ENCODE measurements at regions not wholly inside any gene's neighbourhood (a gene's known extent, or its start where the extent isn't known, plus 50 kb on each side); places are given as distances from the start of the nearest gene placed in this dataset.

DNA sequence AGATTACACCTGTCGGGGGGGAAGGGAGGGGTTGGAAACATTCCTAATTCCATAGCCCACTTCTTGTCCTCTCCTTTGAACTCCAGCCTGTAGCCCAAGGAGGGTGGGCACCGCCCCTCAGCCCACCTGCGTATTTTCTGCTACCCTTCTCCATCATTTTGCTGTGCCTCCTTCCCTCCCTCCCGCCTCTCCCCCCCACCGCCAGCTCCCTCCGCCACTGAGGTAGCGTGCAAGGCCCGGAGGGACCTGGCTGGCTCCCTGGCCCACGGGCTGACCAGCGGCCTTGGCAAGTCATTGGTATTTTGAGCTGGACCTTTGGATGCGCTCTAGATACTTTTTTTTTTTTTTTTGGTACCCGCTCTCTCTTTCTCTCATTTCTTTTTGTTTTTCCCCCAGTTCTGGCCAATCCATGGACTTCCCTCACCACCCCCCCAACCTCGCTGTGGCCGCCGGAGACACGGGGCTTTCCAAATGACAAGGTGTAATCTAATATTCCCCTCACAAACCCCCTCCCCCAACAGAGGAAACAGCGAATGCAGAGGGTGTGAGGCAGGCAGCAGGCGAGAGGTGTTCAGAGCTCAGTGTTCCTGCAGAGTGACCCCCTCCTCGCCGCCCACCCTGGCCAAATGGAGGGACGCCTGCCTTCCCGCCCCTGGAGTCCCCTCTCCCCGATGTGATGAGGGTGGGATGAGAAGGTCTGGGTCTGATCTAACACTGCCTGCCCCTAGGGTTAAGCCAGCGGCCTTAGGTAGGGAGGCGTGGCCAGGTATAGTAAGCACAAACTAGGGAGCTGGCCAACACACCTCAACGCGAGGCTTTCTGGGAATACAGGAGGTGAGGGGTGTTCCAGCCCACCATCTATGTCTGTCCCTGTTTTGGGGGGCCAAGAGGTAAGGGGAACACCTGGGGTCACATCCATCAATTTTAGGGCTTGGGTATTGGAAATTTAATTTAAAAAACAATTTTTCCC is 89.2 kb downstream of the PTPRS start:
- TF ChIP-seq, protein P1, sequence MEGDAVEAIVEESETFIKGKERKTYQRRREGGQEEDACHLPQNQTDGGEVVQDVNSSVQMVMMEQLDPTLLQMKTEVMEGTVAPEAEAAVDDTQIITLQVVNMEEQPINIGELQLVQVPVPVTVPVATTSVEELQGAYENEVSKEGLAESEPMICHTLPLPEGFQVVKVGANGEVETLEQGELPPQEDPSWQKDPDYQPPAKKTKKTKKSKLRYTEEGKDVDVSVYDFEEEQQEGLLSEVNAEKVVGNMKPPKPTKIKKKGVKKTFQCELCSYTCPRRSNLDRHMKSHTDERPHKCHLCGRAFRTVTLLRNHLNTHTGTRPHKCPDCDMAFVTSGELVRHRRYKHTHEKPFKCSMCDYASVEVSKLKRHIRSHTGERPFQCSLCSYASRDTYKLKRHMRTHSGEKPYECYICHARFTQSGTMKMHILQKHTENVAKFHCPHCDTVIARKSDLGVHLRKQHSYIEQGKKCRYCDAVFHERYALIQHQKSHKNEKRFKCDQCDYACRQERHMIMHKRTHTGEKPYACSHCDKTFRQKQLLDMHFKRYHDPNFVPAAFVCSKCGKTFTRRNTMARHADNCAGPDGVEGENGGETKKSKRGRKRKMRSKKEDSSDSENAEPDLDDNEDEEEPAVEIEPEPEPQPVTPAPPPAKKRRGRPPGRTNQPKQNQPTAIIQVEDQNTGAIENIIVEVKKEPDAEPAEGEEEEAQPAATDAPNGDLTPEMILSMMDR (IDR thresholded peaks at IDR 0.05; ENCODE audit: low read depth, low read length): no peak
- no peak overlapping the region for H3K4me3 ChIP-seq (ENCODE audit: low read depth, low read length)

DNA sequence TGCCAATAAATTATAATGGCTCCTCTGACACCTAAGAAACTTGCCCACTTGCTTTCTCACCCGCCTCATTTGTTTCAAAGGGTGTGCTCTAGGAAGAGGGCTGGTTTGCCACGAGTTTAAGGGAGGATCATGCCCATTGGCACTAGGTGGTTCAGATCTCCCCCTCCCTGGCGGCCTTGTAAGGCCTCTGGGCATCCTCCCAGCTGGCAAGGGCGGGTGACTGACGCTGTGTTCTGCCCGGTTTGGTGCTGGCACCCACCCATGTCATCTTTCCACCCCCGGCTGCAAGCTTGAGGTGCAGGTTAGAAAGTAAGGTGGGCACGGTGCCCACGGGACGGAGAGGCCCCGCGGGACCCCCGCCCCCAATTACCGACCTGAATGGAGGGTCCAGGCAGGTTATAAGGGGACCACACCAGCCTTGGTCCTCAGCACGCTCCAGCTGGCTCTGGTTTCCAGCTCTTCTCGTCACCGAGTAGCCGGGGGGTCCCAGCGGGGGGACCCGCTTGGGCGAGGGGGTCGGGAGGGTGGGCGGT is 90.4 kb downstream of the PTPRS start:
- H3K4me3 ChIP-seq (ENCODE audit: low read depth, low read length): no peak overlapping the region
- TF ChIP-seq, protein P1 (IDR thresholded peaks at IDR 0.05; ENCODE audit: low read depth, low read length): no peak

DNA sequence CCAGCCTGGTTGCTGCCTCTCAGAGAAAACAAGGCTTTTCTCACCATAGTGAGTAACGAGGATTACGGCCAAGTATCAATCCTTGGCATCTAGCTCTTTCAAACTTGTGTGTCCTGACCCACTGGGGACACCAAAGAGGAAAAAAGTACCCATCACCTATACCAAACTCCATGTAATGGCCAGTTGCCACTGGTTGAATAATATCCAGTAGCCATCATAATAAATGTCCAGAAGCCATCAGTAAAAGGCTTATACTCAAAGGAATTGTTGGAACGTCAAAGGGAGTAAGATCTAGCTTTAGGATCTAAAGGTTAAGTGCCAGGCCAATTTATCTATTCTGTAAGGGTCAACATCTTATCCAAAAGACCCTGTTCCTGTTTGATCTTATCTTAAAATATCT is 91.1 kb downstream of the PTPRS start:
- H3K4me3 ChIP-seq (ENCODE audit: low read depth, low read length): no peak overlapping the region
- TF ChIP-seq, protein P1 (IDR thresholded peaks at IDR 0.05; ENCODE audit: low read depth, low read length): no peak

DNA sequence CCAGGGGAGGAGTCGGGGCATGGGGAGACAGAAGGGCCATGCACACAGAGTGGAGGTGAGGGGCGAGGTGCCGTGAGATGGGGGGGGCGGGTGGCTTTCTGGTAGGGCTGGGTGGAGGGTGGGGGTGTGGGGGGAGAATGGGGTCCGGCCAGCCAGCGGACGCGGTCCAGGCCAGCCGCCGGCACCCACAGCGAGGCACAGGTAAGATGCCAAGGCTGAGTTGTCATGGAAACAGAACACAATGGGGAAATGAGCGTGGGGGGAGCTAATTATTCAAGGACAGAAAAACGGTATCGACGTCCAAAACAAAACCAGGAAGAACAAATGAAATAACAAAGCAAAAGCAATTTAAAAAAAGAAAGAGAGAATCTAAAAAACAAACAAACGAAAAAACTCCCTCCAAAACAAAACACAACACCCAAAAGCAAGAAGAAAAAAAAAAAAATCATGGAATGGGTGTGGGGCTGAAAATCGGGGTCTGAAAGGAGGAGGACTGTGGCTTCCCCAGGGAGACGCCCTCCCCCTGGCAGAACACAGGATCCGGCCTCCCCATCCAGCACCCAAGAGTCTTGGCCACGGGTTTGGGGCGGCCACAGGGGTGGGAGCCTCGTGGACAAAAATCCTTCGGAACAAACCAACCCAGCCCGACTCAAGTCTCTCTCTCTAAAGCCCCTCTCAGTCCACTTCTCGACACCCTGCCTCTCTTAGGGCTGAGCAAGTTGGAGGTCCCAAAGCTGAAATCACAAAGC is 92.5 kb downstream of the PTPRS start:
- TF ChIP-seq, protein P1 (IDR thresholded peaks at IDR 0.05; ENCODE audit: low read depth, low read length): no peak
- no peak overlapping the region for H3K4me3 ChIP-seq (ENCODE audit: low read depth, low read length)

DNA sequence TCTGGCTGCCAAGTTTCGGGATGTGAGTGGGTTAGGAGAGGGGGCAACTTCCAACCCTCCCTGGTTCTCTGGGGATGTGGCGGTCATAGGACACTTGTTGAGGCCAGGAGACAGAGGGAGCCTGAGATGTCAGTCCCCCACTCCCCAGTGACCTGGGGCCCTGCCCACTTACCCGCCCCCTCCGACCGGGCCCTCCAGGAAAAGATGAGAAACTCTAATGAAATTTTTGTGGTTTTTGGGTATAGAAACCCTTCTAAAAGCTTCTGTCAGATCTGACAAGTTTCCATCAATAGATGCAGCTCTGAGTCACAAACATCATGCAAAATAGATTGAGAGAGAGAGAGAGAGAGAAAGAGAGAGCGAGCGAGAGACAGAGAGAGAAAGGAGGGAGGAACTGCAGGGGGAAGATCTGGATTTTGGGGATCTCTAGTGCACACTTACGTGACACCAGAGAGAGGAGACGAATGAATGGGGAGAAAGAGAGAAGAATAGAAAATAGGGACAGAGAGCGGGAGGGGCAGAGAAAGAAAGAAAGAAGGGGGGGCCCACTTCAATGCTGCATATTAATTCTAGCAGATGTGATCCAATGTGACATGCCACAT is 94.0 kb downstream of the PTPRS start:
- no peak overlapping the region for H3K4me3 ChIP-seq (ENCODE audit: low read depth, low read length)
- TF ChIP-seq, protein P1 (IDR thresholded peaks at IDR 0.05; ENCODE audit: low read depth, low read length): no peak

DNA sequence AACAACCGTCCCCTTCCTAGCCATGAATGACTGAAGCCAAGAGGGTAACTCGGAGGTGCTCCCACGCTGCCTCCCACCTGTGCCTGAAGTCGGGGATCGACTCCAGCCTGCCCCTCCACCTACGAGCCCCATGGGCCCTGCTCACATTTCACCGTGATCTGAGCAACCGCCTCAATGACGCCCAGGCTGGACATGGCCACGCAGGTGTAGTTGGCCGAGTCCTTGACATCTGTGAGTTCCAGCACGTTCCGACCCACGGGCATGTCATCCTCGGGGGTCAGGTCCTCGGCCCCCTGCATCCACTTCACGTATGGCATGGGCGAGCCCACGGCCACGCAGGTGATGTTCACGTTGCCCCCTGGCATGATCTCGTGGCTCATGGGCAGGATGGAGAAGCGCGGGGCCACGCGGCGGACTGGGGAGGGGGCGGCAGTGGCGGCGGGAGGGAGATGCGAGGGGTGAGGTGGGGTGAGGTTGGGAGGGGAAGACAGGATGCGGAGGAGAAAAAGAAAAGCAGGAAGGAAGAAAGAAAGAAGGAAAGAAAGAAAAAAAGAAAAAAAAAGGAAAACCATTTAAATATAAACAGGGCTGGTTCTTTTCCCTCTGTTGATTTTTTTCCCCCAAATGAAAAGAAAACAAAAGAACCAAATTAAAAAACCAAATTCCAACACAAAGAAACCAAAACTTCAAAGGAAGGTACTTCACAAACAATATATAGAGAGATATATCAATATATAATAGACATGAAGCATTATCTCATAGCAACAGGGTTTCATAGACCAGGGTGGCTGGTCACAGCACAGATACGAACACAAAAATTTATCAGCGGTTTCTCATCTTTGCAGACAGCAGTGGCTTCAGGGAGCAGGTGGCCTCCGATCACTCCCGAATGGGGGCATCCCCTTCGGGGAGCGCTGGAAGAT is 94.7 kb downstream of the PTPRS start:
- TF ChIP-seq, protein P1 (IDR thresholded peaks at IDR 0.05; ENCODE audit: low read depth, low read length): no peak
- H3K4me3 ChIP-seq (ENCODE audit: low read depth, low read length): no peak overlapping the region
